ENCODE measurements at regions not wholly inside any gene's neighbourhood (a gene's known extent, or its start where the extent isn't known, plus 50 kb on each side); places are given as distances from the start of the nearest gene placed in this dataset.
A peak's percentile ranks its signal among the peaks of the same experiment; 100 is the strongest.
"Not testable (repeated sequence)": the region's sequence is repeated elsewhere in the genome, so short reads cannot be mapped to it uniquely, and the experiment has no call there.

DNA sequence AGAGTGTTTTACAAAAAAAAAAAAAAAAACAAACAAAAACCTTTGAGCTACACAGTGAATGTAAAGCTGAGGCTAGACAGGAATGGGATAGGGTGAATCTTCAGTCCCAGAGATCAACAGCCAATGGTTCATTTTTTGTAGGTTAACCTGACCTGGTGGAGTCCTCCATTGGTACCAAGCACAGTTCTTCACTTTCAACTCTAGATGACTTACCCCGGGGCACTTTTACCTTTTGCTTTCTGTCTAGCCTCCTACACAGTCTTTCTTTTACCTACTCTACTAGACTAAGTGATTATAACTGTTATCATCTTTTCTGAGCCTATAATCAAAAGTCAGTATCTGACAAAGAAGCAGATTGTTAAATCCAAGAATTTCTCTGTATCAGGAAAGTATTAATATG lies 50.9 kb downstream of the ANXA2R start:
- no peak for DNase-seq (ENCODE audit: low spot score)

- DNase-seq (ENCODE audit: low spot score) = no peak
These were observed 51.6 kb downstream of the ANXA2R start for GRCh38 chr5:42988568-42988967.

DNA sequence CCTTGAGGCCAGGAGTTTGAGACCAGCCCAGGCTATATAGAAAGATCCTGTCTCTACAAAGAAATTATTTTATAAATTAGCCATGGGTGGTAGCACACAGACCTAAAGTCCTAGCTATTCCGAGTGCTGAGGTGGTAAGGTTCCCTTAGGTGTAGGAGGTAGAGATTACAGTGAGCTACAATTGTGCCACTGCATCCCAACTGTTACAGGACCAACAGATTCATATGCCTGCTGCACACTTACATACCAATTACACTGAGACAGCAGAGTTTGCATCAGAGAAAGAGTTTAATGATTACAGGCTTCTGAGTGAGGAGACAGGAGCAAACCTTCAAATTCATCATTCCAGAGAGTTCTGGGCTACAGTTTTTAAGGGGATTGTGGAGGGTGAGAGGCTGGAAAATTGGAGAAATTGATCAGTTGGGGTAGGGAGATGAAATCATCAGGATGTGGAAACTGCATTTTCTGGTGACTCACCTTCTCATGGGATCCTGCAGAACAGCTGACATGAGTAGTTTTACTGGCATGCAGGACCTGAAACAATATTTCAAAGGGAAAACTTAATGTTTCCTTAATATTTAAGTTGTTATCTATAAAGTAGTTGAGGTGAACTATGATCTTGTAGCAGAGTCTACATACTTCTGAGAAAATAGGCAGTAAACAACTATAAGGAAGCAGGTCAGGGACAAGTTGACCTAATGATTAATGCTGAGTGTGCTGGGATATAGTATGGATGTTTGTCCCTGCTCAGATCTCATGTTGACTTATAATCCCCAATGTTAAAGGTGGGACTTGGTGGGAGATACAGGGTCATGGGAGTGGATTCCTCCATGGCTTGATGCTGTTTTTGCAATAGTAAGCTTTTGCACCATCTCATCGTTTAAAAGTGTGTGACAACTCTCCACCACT lies 54.7 kb downstream of the ANXA2R start:
- DNase-seq (ENCODE audit: low spot score) = no peak

- no peak for DNase-seq (ENCODE audit: low spot score)
These were observed 55.8 kb downstream of the ANXA2R start for GRCh38 chr5:42984307-42984706.

- DNase-seq (ENCODE audit: low spot score) = no peak
These were observed 58.0 kb downstream of the ANXA2R start for GRCh38 chr5:42982107-42982622.

DNA sequence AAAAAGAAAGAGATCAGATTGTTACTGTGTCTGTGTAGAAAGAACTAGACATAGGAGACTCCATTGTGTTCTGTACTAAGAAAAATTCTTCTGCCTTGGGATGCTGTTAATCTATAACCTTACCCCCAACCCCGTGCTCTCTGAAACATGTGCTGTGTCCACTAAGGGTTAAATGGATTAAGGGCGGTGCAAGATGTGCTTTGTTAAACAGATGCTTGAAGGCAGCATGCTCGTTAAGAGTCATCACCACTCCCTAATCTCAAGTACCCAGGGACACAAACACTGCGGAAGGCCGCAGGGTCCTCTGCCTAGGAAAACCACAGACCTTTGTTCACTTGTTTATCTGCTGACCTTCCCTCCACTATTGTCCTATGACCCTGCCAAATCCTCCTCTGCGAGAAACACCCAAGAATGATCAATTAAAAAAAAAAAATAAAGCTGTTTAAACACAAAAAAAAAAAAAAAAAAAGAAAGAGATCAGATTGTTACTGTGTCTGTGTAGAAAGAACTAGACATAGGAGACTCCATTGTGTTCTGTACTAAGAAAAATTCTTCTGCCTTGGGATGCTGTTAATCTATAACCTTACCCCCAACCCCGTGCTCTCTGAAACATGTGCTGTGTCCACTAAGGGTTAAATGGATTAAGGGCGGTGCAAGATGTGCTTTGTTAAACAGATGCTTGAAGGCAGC lies 58.6 kb downstream of the ANXA2R start:
- DNase-seq (ENCODE audit: low spot score) = not testable (repeated sequence)

- DNase-seq (ENCODE audit: low spot score) = not testable (repeated sequence)
These were observed 59.1 kb downstream of the ANXA2R start for GRCh38 chr5:42981015-42981414.

DNA sequence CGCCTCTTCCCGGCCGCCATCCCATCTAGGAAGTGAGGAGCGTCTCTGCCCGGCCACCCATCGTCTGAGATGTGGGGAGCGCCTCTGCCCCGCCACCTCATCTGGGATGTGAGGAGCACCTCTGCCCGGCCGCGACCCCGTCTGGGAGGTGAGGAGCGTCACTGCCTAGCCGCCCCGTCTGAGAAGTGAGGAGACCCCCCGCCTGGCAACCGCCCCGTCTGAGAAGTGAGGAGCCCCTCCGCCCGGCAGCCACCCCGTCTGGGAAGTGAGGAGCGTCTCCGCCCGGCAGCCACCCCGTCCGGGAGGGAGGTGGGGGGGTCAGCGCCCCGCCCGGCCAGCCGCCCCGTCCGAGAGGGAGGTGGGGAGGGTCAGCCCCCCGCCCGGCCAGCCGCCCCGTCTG lies 59.7 kb downstream of the ANXA2R start:
- DNase-seq (ENCODE audit: low spot score) = not testable (repeated sequence)

- DNase-seq (ENCODE audit: low spot score) = not testable (repeated sequence)
These were observed 60.9 kb downstream of the ANXA2R start for GRCh38 chr5:42979242-42979641.

DNA sequence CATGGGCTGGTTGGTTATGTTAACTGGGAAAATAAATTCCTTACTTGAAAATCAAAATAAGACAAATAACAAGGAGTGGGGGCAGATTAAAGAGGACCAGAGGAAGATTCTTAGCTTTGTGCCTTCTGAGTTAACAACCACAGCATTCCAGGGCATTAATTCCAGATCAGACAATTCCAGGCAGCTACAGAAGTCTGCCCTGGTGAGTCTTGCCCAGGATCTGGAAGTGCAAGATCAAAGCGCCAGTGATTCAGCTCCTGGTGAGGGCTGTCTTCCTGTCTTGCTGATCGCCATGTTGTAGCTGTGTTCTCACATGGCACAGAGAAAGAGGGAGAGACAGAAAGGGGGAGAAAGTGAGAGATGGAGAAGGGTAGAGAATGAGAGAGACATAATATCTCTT lies 65.6 kb downstream of the ANXA2R start:
- no peak for DNase-seq (ENCODE audit: low spot score)

GRCh38 chr5:42970636-42971559 lies 69.2 kb downstream of the ANXA2R start:
- DNase-seq (ENCODE audit: low spot score) = no peak

GRCh38 chr5:42965934-42966333 lies 74.2 kb downstream of the ANXA2R start:
- no peak for DNase-seq (ENCODE audit: low spot score)

DNA sequence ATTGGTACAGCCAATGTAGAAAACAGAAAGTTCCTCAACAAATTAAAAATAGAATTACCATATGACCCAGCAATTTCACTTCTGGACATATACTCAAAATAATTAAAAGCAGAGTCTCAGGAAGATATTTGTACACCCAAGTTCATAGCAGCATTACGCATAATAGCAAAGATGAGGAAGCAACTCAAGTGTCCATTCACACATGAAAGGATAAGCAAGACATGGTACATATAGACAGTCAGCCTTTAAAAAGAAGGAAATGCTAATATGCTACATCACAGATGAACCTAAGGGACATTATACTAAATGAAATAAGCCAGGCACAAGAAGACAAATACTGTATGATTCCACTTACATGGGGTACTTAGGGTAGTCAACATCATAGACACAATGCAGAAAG lies 76.7 kb downstream of the ANXA2R start:
- no peak for DNase-seq (ENCODE audit: low spot score)

DNA sequence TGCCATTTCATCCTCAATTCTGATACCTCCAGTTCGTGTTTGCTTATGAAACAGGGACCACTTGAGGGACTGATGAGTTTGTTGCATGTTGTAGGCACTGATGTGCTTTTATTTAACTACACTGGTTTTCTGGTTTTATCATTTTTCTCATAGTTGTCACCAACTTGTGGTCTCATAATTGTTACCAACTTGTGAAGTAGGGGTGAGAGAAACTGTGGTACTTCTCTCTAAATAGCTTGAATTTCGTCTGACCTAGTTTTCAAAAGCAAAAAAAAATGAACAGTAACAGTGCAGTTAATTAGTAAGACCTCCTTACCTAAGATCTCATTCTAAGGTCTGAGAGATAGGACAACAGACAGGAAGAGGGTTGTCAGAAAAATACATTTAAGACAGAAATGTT lies 78.0 kb downstream of the ANXA2R start:
- no peak for DNase-seq (ENCODE audit: low spot score)

DNA sequence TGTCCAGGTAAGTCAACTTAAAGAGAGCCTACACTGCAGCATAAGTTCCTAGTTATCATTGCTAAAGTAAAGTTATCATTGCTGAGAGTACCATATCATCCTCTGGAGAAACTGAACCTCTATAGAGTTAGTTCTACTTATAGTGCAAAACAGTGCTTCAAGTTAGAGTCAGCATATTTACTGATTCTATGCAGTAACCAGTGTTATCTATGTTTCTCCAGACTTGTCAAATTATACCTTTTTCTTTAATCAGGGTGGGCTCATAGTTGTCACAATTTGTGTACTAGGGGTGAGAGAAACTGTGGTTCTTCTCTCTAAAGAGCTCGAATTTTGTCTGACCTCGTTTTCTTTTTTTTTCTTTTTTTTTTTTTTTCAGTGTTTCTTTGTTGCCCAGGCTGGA lies 79.6 kb downstream of the ANXA2R start:
- no peak for DNase-seq (ENCODE audit: low spot score)

DNA sequence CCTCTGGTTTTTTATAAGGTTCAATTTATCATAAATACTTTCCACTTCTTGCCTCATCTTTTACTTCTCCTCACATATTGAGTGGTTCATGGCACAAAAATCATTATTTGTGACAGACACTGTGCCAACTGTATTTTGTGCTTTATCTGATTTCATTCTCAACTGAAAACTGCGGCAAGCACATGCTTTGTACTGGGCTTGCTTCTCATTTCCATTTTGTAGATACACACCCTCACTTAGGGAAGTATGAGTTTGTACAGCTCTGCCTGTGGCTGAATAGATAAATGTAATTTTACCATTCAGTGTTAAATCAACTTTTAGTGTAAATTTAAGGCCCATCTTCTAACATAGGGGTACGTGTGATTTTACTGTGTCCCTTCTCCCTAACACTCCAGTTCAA lies 83.6 kb downstream of the ANXA2R start:
- no peak for DNase-seq (ENCODE audit: low spot score)

DNA sequence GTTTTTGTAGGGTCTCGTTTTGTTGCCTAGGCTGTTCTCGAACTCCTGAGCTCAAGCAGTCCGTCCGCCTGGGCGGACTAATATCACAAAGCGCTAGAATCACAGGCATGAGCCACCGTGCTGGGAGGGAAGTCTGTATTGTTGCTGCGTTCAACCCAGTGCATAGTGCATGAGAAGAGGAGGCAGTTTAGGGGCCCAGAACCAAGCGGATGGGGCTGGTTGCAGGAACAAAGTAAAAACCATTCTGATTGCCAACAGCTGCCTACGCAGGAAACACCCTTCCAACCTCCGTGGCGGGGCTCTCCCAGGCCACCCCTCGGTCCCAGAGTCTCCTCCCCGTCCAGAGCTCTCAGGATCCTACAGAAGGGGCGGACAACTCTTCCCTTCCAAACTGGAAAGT lies 87.1 kb downstream of the ANXA2R start:
- no peak for DNase-seq (ENCODE audit: low spot score)

DNA sequence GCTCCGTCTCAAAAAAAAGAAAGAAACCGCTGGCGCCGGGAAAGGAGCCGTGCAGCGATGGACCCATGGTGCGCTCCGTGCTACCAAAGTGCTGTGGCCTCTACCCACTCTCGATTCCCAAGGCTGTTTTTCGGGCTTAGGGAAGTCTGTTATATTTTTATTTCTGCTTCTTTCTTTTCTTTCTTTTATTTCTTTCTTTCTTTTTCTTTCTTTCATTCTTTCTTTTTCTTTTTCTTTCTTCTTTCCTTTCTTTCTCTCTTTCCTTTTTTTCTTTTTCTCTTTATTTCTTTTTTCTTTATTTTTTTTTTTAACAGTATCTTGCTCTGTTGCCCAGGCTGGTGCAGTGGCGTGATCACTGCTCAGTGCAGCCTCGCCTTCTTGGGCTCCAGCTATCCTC lies 87.5 kb downstream of the ANXA2R start:
- no peak for DNase-seq (ENCODE audit: low spot score)

- DNase-seq (ENCODE audit: low spot score) = peak; percentile 6
These were observed 88.8 kb downstream of the ANXA2R start for GRCh38 chr5:42951293-42951840.

- peak; percentile 52 for DNase-seq (ENCODE audit: low spot score)
These were observed 89.4 kb downstream of the ANXA2R start for GRCh38 chr5:42950456-42951292.

GRCh38 chr5:42950116-42950455 lies 90.0 kb downstream of the ANXA2R start:
- no peak for DNase-seq (ENCODE audit: low spot score)
